ENCODE measurements at regions not wholly inside any gene's neighbourhood (a gene's known extent, or its start where the extent isn't known, plus 50 kb on each side); places are given as distances from the start of the nearest gene placed in this dataset.

DNA sequence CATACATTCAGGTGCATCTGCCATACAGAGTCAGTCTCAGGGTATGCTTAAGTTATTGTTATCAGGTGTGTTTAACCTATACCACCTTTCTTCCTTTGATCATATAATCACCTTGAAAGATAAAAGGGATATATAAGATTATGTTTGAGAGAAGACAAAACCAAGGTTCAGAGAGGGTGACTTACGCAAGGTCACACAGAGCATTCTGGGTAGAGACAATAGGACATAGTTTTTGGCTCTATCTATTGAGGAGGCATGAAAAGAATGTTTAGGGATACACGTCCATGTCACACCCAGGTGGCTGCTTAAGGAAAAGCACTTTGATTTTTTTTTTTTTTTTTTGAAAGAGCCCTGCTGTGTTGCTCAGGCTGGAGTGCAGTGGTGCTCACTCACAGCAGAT is 327.1 kb upstream of the RPS6KA3 start:
- DNase-seq (ENCODE audit: low spot score) = no peak
- in situ Hi-C loops (cut with MboI; ENCODE audit: low pct_unique_long_range_greater_than_20kb, low sequenced_read_pairs, unreplicated experiment) = no loop called here
- no peak for TF ChIP-seq CTCF (IDR thresholded peaks at IDR 0.05; ENCODE audit: extremely low read depth, insufficient read depth, missing control alignments)

DNA sequence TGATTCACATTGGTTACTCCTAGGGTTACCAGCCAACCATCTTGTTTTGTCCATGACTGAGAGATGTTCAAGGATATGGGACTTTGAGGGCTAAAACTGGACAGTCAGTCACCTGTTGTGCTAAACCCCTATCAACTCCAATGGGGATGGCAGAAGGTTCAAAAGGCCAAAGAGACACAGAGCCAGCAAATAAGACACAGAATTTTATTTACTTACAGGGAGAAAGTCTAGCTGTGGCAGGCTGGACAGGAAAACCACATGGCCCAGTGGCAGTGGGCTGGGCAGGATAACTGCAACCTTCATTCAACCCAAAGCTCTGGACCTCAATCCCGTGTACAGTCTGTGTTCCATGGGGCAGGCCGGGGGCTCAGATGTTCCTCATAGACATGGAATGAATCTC is 326.7 kb upstream of the RPS6KA3 start:
- in situ Hi-C loops (cut with MboI; ENCODE audit: low pct_unique_long_range_greater_than_20kb, low sequenced_read_pairs, unreplicated experiment) = no loop called here
- no peak for TF ChIP-seq CTCF (IDR thresholded peaks at IDR 0.05; ENCODE audit: extremely low read depth, insufficient read depth, missing control alignments)
- DNase-seq (ENCODE audit: low spot score) = no peak

DNA sequence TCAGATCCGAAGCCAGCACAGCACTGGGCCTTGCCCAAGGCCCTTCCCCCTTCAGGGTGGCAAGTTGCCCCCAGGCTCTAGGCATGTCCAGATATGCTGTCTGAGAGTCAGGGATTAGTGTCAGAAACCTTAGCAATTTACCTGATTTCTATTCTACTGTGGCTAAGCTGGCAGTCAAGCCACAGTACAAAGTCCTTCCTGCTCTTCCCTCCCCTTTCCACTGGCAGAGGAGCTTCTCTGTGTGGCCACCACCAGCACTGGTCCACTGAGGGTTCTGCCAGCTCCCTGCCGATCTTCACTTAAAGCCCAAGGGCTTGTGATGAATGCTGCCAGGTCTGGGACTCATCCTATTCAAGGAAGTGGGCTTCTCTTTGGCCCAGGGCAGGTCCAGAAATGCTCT is 324.5 kb upstream of the RPS6KA3 start:
- in situ Hi-C loops (cut with MboI; ENCODE audit: low pct_unique_long_range_greater_than_20kb, low sequenced_read_pairs, unreplicated experiment) = no loop called here
- no peak for TF ChIP-seq CTCF (IDR thresholded peaks at IDR 0.05; ENCODE audit: extremely low read depth, insufficient read depth, missing control alignments)
- no peak for DNase-seq (ENCODE audit: low spot score)

DNA sequence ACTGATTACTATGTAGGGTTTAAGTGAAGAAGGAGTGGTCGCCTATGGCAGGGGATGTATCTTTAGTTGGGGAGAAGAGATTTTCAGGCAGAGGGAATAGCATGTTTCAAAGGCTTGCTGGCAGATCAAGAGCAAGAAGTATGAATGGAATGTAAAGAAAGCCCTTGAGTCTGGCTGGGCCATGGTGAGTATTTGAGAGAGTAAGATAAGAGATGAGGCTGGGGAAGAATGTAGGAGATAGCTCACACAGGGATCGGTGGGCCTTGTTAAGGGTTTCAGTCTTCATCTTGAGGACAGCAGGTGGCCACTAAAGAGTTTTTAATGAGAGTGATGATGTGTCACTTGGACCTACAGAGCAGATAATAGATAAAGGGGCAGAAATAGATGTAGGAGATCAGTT is 319.1 kb upstream of the RPS6KA3 start:
- in situ Hi-C loops (cut with MboI; ENCODE audit: low pct_unique_long_range_greater_than_20kb, low sequenced_read_pairs, unreplicated experiment) = no loop called here
- TF ChIP-seq CTCF (IDR thresholded peaks at IDR 0.05; ENCODE audit: extremely low read depth, insufficient read depth, missing control alignments) = no peak
- no peak for DNase-seq (ENCODE audit: low spot score)

GRCh38 chrX:20571611-20572010 is 304.9 kb upstream of the RPS6KA3 start:
- no peak for TF ChIP-seq CTCF (IDR thresholded peaks at IDR 0.05; ENCODE audit: extremely low read depth, insufficient read depth, missing control alignments)
- DNase-seq (ENCODE audit: low spot score) = no peak
- in situ Hi-C loops (cut with MboI; ENCODE audit: low pct_unique_long_range_greater_than_20kb, low sequenced_read_pairs, unreplicated experiment) = no loop called here

- DNase-seq (ENCODE audit: low spot score) = no peak
- in situ Hi-C loops (cut with MboI; ENCODE audit: low pct_unique_long_range_greater_than_20kb, low sequenced_read_pairs, unreplicated experiment) = no loop called here
- no peak for TF ChIP-seq CTCF (IDR thresholded peaks at IDR 0.05; ENCODE audit: extremely low read depth, insufficient read depth, missing control alignments)
Measured at GRCh38 chrX:20567108-20567507, 300.4 kb upstream of the RPS6KA3 start.

DNA sequence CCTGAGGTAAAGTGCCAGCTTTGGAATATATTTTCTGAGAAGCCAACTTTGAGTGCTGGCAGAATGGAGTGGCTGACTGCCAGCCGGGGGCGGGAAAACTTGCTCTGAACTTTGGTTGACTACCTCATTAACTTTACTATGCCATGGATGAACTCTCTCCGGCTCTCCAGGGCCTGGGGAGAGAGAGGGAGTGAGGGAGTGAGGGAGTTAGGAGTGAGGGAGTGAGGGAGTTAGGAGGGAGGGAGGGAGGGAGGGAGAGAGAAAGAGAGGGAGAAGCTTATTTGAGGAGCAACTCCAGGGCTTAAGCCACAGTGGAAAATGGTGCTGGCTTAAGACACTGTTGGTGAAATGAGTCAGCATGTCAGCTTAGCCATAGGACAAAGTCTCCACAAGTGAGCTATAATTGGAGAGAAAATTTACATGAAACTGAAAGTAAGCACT is 280.9 kb upstream of the RPS6KA3 start:
- no peak for TF ChIP-seq CTCF (IDR thresholded peaks at IDR 0.05; ENCODE audit: extremely low read depth, insufficient read depth, missing control alignments)
- no peak for DNase-seq (ENCODE audit: low spot score)
- in situ Hi-C loops (cut with MboI; ENCODE audit: low pct_unique_long_range_greater_than_20kb, low sequenced_read_pairs, unreplicated experiment) = loop anchor here (25.0 kb wide), 1 partner anchor 1190 kb away; no protein-coding TSS in a partner anchor
